NCI-H128 (cell line): ENCODE measurements at regions not wholly inside any gene's neighbourhood (a gene's known extent, or its start where the extent isn't known, plus 50 kb on each side); places are given as distances from the start of the nearest gene placed in this dataset.
"Not testable (repeated sequence)": the region's sequence is repeated elsewhere in the genome, so short reads cannot be mapped to it uniquely, and the experiment has no call there.

Experiments used
- DNase-seq: peaks from one replicate; lab custom pipeline; 2025; ENCODE audit not compliant: unreplicated experiment; lab: John Stamatoyannopoulos, UW

- peak; percentile 22 for DNase-seq
Measured at GRCh38 chr14:37889087-37889486, 293.7 kb downstream of the TTC6 start.

GRCh38 chr14:37890095-37890494 lies 294.7 kb downstream of the TTC6 start:
- DNase-seq = no peak

GRCh38 chr14:37891500-37891899 lies 296.1 kb downstream of the TTC6 start:
- not testable (repeated sequence) for DNase-seq

GRCh38 chr14:37894463-37894862 lies 299.0 kb downstream of the TTC6 start:
- no peak for DNase-seq

GRCh38 chr14:37899365-37899764 lies 303.9 kb downstream of the TTC6 start:
- no peak for DNase-seq

- no peak for DNase-seq
Measured at GRCh38 chr14:37900561-37900960, 305.1 kb downstream of the TTC6 start.

GRCh38 chr14:37901978-37902377 lies 305.7 kb upstream of the SSTR1 start:
- DNase-seq = no peak

- DNase-seq = peak; percentile 31
Measured at GRCh38 chr14:37903343-37904191, 304.1 kb upstream of the SSTR1 start.

- no peak for DNase-seq
Measured at GRCh38 chr14:37924622-37925021, 283.1 kb upstream of the SSTR1 start.

- no peak for DNase-seq
Measured at GRCh38 chr14:37932008-37932407, 275.7 kb upstream of the SSTR1 start.

- DNase-seq = no peak
Measured at GRCh38 chr14:37932481-37932880, 275.2 kb upstream of the SSTR1 start.

- no peak for DNase-seq
Measured at GRCh38 chr14:37936971-37937370, 270.7 kb upstream of the SSTR1 start.

- DNase-seq = no peak
Measured at GRCh38 chr14:37939442-37940028, 268.2 kb upstream of the SSTR1 start.

- no peak for DNase-seq
Measured at GRCh38 chr14:37945959-37946358, 261.7 kb upstream of the SSTR1 start.

GRCh38 chr14:37946819-37947218 lies 260.9 kb upstream of the SSTR1 start:
- DNase-seq = no peak

GRCh38 chr14:37948266-37948665 lies 259.4 kb upstream of the SSTR1 start:
- no peak for DNase-seq

- no peak for DNase-seq
Measured at GRCh38 chr14:37968664-37969240, 239.0 kb upstream of the SSTR1 start.

- no peak for DNase-seq
Measured at GRCh38 chr14:37969511-37969979, 238.2 kb upstream of the SSTR1 start.

GRCh38 chr14:37970696-37971095 lies 237.0 kb upstream of the SSTR1 start:
- no peak for DNase-seq

- DNase-seq = no peak
Measured at GRCh38 chr14:37972941-37973887, 234.5 kb upstream of the SSTR1 start.

GRCh38 chr14:37974421-37974820 lies 233.3 kb upstream of the SSTR1 start:
- DNase-seq = no peak
